Endothelial cell of umbilical vein (primary cell): ENCODE measurements at regions not wholly inside any gene's neighbourhood (a gene's known extent, or its start where the extent isn't known, plus 50 kb on each side); places are given as distances from the start of the nearest gene placed in this dataset.

ENCODE experiments used
- BruUV-seq: library from RNA; stranded (reverse); fragments of 400-500 nt; replicated peaks from 2 replicates; lab custom pipeline; 2021; lab: Mats Ljungman, UMichigan
- CTCF ChIA-PET: fragments of 300-600, 350-600 bp; sonication (Branson Sonifier 250); formaldehyde crosslinking; loops from one replicate; lab custom pipeline; 2021; ENCODE audit warnings: antibody characterized with exemption, inconsistent platforms; lab: Charles Lee
- POLR2A ChIA-PET: fragments of 300-600, 350-600 bp; sonication (Branson Sonifier 250); formaldehyde crosslinking; loops from one replicate; lab custom pipeline; 2021; ENCODE audit warnings: antibody characterized with exemption, inconsistent platforms; lab: Charles Lee
- DNase-seq: peaks from one replicate; pipeline ENCODE4 v3.0.0-alpha.2; 2011; ENCODE audit warnings: low read depth, low spot score
- FAIRE-seq: peaks from 2 replicates; lab custom pipeline; 2011; peaks lifted over from hg19 to GRCh38; lab: Jason Lieb, UNC
- H2AFZ ChIP-seq: 2 replicates; pipeline ENCODE4 v1.6.0; 2012; ENCODE audit warnings: low read depth, low read length, control low read depth, inconsistent platforms
- H3K27ac ChIP-seq: 2 replicates; pipeline ENCODE4 v1.5.1; 2011; ENCODE audit warnings: low read depth, mild to moderate bottlenecking, control low read depth, low read length, moderate library complexity; ENCODE audit not compliant: insufficient read depth
- H3K27me3 ChIP-seq, 2 experiments: 2 replicates each; pipeline versions ENCODE4 v1.6.0 to v1.6.1; 2011; ENCODE audit warnings: low read length in 2 of 2, mixed read lengths in 1 of 2; ENCODE audit not compliant: control insufficient read depth in 2 of 2, insufficient read depth in 2 of 2
- H3K36me3 ChIP-seq, 2 experiments: 2 replicates in 1 of 2; 3 replicates in 1 of 2; pipeline ENCODE4 v1.5.1; 2011; ENCODE audit warnings: low read length in 2 of 2, mild to moderate bottlenecking in 1 of 2, moderate library complexity in 1 of 2; ENCODE audit not compliant: control insufficient read depth in 2 of 2, insufficient read depth in 2 of 2; ENCODE audit errors: extremely low read depth in 1 of 2
- H3K4me1 ChIP-seq: 3 replicates; pipeline ENCODE4 v1.5.1; 2011; ENCODE audit warnings: mild to moderate bottlenecking, low read length; ENCODE audit not compliant: control insufficient read depth, insufficient read depth; ENCODE audit errors: extremely low read depth
- H3K4me2 ChIP-seq: 2 replicates; pipeline ENCODE4 v1.6.1; 2011; ENCODE audit warnings: low read length, control low read depth, mixed read lengths; ENCODE audit not compliant: insufficient read depth
- H3K4me3 ChIP-seq, 3 experiments: fragments of 200-600 bp in 1 of 3; sonication (generic), shearing (Covaris generic) in 1 of 3; replicated peaks in 1 of 3; 2 replicates each; pipeline ENCODE4 v1.5.1; 2011 to 2016; ENCODE audit warnings: control low read depth in 3 of 3, low read length in 3 of 3, mild to moderate bottlenecking in 2 of 3, inconsistent platforms in 1 of 3, low read depth in 1 of 3, moderate library complexity in 1 of 3; ENCODE audit not compliant: insufficient read depth in 1 of 3
- H3K79me2 ChIP-seq: 2 replicates; pipeline ENCODE4 v1.6.0; 2012; ENCODE audit warnings: low read length, inconsistent platforms; ENCODE audit not compliant: control insufficient read depth, insufficient read depth
- H3K9ac ChIP-seq: replicated peaks from 2 replicates; pipeline ENCODE3; 2011; ENCODE audit warnings: low read length, control low read depth; ENCODE audit not compliant: insufficient read depth; ENCODE audit errors: extremely low read depth
- H3K9me1 ChIP-seq: replicated peaks from 3 replicates; pipeline ENCODE4 v1.6.0; 2011; ENCODE audit warnings: mild to moderate bottlenecking, low read length; ENCODE audit not compliant: control insufficient read depth, insufficient read depth; ENCODE audit errors: extremely low read depth
- H3K9me3 ChIP-seq: replicated peaks from 2 replicates; pipeline ENCODE4 v1.5.1; 2012; ENCODE audit warnings: low read length, inconsistent platforms; ENCODE audit not compliant: control insufficient read depth, insufficient read depth
- H4K20me1 ChIP-seq: replicated peaks from 2 replicates; pipeline ENCODE3; 2011; ENCODE audit warnings: mild to moderate bottlenecking, low read length; ENCODE audit not compliant: control insufficient read depth, insufficient read depth; ENCODE audit errors: extremely low read depth
- CTCF ChIP-seq, 2 donors: IDR thresholded peaks; 1 replicate in 1 of 2; 2 replicates in 1 of 2; pipeline ENCODE4 v1.5.1; 2011; ENCODE audit warnings: low read length in 2 of 2, mild to moderate bottlenecking in 2 of 2, moderate library complexity in 2 of 2, control low read depth in 1 of 2, inconsistent platforms in 1 of 2, low read depth in 1 of 2; ENCODE audit not compliant: insufficient read depth in 1 of 2; ENCODE audit errors: extremely low read depth in 1 of 2
- EZH2 ChIP-seq: IDR thresholded peaks from 2 replicates; pipeline ENCODE4 v1.6.1; 2012; ENCODE audit warnings: borderline replicate concordance, low read depth, mild to moderate bottlenecking, moderate library complexity, low read length, inconsistent platforms; ENCODE audit not compliant: severe bottlenecking
- FOS ChIP-seq: IDR thresholded peaks from 2 replicates; pipeline ENCODE4 v1.6.1; 2011; ENCODE audit warnings: mild to moderate bottlenecking, low read length, moderate library complexity, borderline replicate concordance; ENCODE audit not compliant: insufficient read depth
- GATA2 ChIP-seq: IDR thresholded peaks from 2 replicates; pipeline ENCODE4 v1.7.0; 2011; ENCODE audit warnings: low read depth, mild to moderate bottlenecking, moderate library complexity, mixed read lengths, low read length; ENCODE audit not compliant: insufficient read length, insufficient read depth
- JUN ChIP-seq: IDR thresholded peaks from 2 replicates; pipeline ENCODE4 v1.6.1; 2011; ENCODE audit warnings: borderline replicate concordance, low read depth; ENCODE audit not compliant: insufficient read length, insufficient read depth
- MYC ChIP-seq: IDR thresholded peaks from one replicate; pipeline ENCODE4 v1.6.1; 2011; ENCODE audit warnings: mild to moderate bottlenecking, low read depth, low read length
- POLR2A ChIP-seq: IDR thresholded peaks from 2 replicates; pipeline ENCODE4 v1.6.1; 2012; ENCODE audit warnings: low read depth, mild to moderate bottlenecking, control low read depth, low read length
- POLR2AphosphoS5 ChIP-seq: IDR thresholded peaks from 2 replicates; pipeline ENCODE4 v1.6.1; 2012; ENCODE audit warnings: low read depth, mild to moderate bottlenecking, control low read depth, low read length, moderate library complexity; ENCODE audit not compliant: insufficient read depth
- dilution Hi-C: fragments of 300-500 bp; cut with MboI; formaldehyde crosslinking; loops from one replicate; pipeline ENCODE4 v1.15.0; 2019; ENCODE audit warnings: low sequenced_read_pairs; ENCODE audit not compliant: extremely low pct_ligation_motif_present
- intact Hi-C: fragments of 100-400 bp; cut with micrococcal nuclease; formaldehyde crosslinking; loops from one replicate; pipeline ENCODE4 v1.10.0; 2022
- TF ChIP-seq, protein P1 (sequence below): IDR thresholded peaks from 2 replicates; pipeline ENCODE4 v1.6.1; 2011; ENCODE audit not compliant: insufficient read depth, insufficient read length

- H3K4me3 ChIP-seq = no peak overlapping the region
- no peak for DNase-seq
- no peaks in the 10 kb centered on the region for H4K20me1 ChIP-seq
- ChIA-PET POLR2A (no interaction called here), CTCF (no interaction called here)
- H3K36me3 ChIP-seq = no peaks in the 10 kb centered on the region
- no peaks in the 10 kb centered on the region for H3K4me1 ChIP-seq
- H3K79me2 ChIP-seq = no peaks in the 10 kb centered on the region
- no peak overlapping the region for H3K4me2 ChIP-seq
- BruUV-seq = no TSS peak
- H3K9me3 ChIP-seq = peaks cover 8% of the 10 kb centered on the region
- TF ChIP-seq POLR2AphosphoS5 = no peak
- no peak for TF ChIP-seq EZH2
- TF ChIP-seq CTCF (IDR thresholded peaks at IDR 0.05; ENCODE audit: extremely low read depth in 1 of 2, insufficient read depth in 1 of 2, low read depth in 1 of 2, low read length in 2 of 2) = no peak
- no peak for TF ChIP-seq FOS
- TF ChIP-seq MYC = no peak
- TF ChIP-seq POLR2A = no peak
- TF ChIP-seq JUN = no peak
- TF ChIP-seq, protein P1, sequence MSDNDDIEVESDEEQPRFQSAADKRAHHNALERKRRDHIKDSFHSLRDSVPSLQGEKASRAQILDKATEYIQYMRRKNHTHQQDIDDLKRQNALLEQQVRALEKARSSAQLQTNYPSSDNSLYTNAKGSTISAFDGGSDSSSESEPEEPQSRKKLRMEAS = no peak
- no peak for TF ChIP-seq GATA2
- H3K9ac ChIP-seq = no peak overlapping the region
- dilution Hi-C loops (no loop called here), intact Hi-C loops (no loop called here)
- FAIRE-seq = no peak
- H2AFZ ChIP-seq = no peak overlapping the region
- no peaks in the 10 kb centered on the region for H3K27me3 ChIP-seq
- no peaks in the 10 kb centered on the region for H3K9me1 ChIP-seq
- no peak overlapping the region for H3K27ac ChIP-seq
These were observed 127.8 kb downstream of the MSX2 start for GRCh38 chr5:174852143-174852542.
